ENCODE measurements at regions not wholly inside any gene's neighbourhood (a gene's known extent, or its start where the extent isn't known, plus 50 kb on each side); places are given as distances from the start of the nearest gene placed in this dataset.

DNA sequence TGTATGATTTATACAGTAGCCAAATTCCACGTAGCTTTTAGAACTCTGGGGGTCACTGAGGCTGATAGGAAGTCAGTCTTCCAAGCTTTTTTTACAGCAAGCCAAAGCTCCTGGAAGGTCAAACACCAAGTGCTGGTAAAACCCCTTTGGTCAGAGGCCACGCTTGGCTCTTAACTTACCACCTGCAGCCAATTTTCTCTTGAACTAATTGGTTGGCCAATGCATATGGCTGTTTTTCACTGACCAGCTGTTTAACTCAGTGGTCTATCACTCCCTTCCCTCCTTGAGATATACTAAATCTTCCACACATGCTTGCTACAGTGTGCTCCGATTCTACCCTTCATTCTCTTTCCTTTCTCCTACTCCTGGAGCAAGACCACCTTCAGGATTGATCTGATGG lies 116.0 kb downstream of the FAR1 start:
- TF ChIP-seq CTCF (IDR thresholded peaks at IDR 0.05) (no peak), POLR2AphosphoS5 (IDR thresholded peaks at IDR 0.05) (no peak)
